ENCODE measurements at regions not wholly inside any gene's neighbourhood (a gene's known extent, or its start where the extent isn't known, plus 50 kb on each side); places are given as distances from the start of the nearest gene placed in this dataset.

GRCh38 chr10:75294031-75294437 is 58.3 kb upstream of the COMTD1 start:
- DNase-seq: no peak

- no peak for DNase-seq
Measured at GRCh38 chr10:75293446-75293820, 57.7 kb upstream of the COMTD1 start.

GRCh38 chr10:75292794-75293445 is 57.2 kb upstream of the COMTD1 start:
- no peak for DNase-seq

DNA sequence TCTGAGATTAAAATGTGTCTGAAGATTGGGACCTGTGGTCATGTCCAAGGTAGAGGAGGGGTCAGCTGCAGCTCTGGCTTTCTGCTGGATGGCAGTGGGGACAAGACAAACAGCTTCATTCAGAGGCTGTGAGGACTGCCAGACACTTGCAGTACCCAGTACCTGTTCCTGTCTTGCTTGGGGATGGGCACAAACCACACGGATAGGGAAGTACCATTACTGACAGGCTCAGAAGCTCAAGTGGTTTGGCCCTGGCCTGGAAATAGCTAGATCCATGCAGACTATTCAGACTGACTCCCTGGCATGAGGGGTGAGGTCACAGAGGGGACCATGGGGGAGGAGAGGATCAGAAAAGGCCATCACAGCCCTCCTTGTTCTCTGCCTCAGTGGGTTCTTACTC is 56.0 kb upstream of the COMTD1 start:
- no peak for DNase-seq

- DNase-seq: no peak
Measured at GRCh38 chr10:75288140-75288711, 52.5 kb upstream of the COMTD1 start.

GRCh38 chr10:75287697-75288096 is 51.9 kb upstream of the COMTD1 start:
- DNase-seq: no peak

- no peak for DNase-seq
Measured at GRCh38 chr10:75286901-75287300, 51.1 kb upstream of the COMTD1 start.
